Ascending aorta (tissue), 2 donors: ENCODE measurements at regions not wholly inside any gene's neighbourhood (a gene's known extent, or its start where the extent isn't known, plus 50 kb on each side); places are given as distances from the start of the nearest gene placed in this dataset.
A peak's percentile ranks its signal among the peaks of the same experiment; 100 is the strongest.

ENCODE experiments used
- DNase-seq, 2 donors: peaks; one replicate each; pipeline ENCODE4 v3.0.0-alpha.2; 2019; ENCODE audit warnings: low spot score in 2 of 2
- H3K27ac ChIP-seq, 2 donors: fragments of 200-600 bp; sonication (generic); one replicate each; pipeline ENCODE4 v1.5.1; 2016 to 2017; ENCODE audit warnings: mild to moderate bottlenecking in 1 of 2
- H3K27me3 ChIP-seq: fragments of 200-600 bp; sonication (generic); one replicate; pipeline ENCODE4 v1.5.1; 2017
- H3K36me3 ChIP-seq, 2 donors: fragments of 200-600 bp; sonication (generic); one replicate each; pipeline ENCODE4 v1.5.1; 2016
- H3K4me1 ChIP-seq, 2 donors: fragments of 200-600 bp; sonication (generic); one replicate each; pipeline ENCODE4 v1.5.1; 2016 to 2017; ENCODE audit warnings: mild to moderate bottlenecking in 1 of 2
- H3K4me3 ChIP-seq, 2 donors: fragments of 200-600 bp; sonication (generic); one replicate each; pipeline ENCODE4 v1.5.1; 2016 to 2017; ENCODE audit warnings: mild to moderate bottlenecking in 1 of 2
- H3K9me3 ChIP-seq, 2 donors: fragments of 200-600 bp; sonication (generic); one replicate each; pipeline ENCODE4 v1.5.1; 2016
- CTCF ChIP-seq, 3 experiments: fragments of 200-600 bp in 2 of 3; fragments of 450-650 bp in 1 of 3; sonication (generic) in 2 of 3; IDR thresholded peaks; one replicate each; pipeline ENCODE4 v1.5.1; 2016 to 2019; ENCODE audit warnings: antibody characterized with exemption in 3 of 3, mild to moderate bottlenecking in 1 of 3, moderate library complexity in 1 of 3
- intact Hi-C: fragments of 100-400 bp; cut with DNase I; formaldehyde crosslinking; loops from one replicate; pipeline ENCODE4 v1.15.1; 2023

GRCh38 chr11:30684772-30685171 lies 98.6 kb upstream of the MPPED2 start:
- Histone ChIP-seq H3K4me1 (no peaks in the 10 kb centered on the region), H3K36me3 (no peaks in the 10 kb centered on the region), H3K4me3 (no peak overlapping the region), H3K27ac (no peak overlapping the region), H3K9me3 (no peaks in the 10 kb centered on the region), H3K27me3 (no peaks in the 10 kb centered on the region)
- no peak for TF ChIP-seq CTCF (IDR thresholded peaks at IDR 0.05)
- no peak for DNase-seq
- intact Hi-C loops, result no loop called here

- Histone ChIP-seq H3K9me3 (no peaks in the 10 kb centered on the region), H3K27ac (no peak overlapping the region), H3K27me3 (no peaks in the 10 kb centered on the region), H3K4me1 (no peaks in the 10 kb centered on the region), H3K36me3 (no peaks in the 10 kb centered on the region), H3K4me3 (no peak overlapping the region)
- DNase-seq, result no peak
- intact Hi-C loops, result no loop called here
- no peak for TF ChIP-seq CTCF (IDR thresholded peaks at IDR 0.05)
Observed at GRCh38 chr11:30683176-30683575, 97.0 kb upstream of the MPPED2 start.

- TF ChIP-seq CTCF (IDR thresholded peaks at IDR 0.05), result no peak
- Histone ChIP-seq H3K4me3 (no peak overlapping the region), H3K36me3 (no peaks in the 10 kb centered on the region), H3K9me3 (no peaks in the 10 kb centered on the region), H3K27ac (no peak overlapping the region), H3K4me1 (no peaks in the 10 kb centered on the region), H3K27me3 (no peaks in the 10 kb centered on the region)
- DNase-seq, result no peak
- intact Hi-C loops, result no loop called here
Observed at GRCh38 chr11:30666817-30667216, 80.7 kb upstream of the MPPED2 start.

- no peaks in the 10 kb centered on the region for H3K4me1 ChIP-seq
- no peak overlapping the region for H3K27ac ChIP-seq
- no peak overlapping the region for H3K4me3 ChIP-seq
- H3K27me3 ChIP-seq, result no peaks in the 10 kb centered on the region
- intact Hi-C loops, result no loop called here
- TF ChIP-seq CTCF (IDR thresholded peaks at IDR 0.05), result no peak
- no peak for DNase-seq
- no peaks in the 10 kb centered on the region for H3K36me3 ChIP-seq
- no peaks in the 10 kb centered on the region for H3K9me3 ChIP-seq
Observed at GRCh38 chr11:30665067-30665466, 78.9 kb upstream of the MPPED2 start.

GRCh38 chr11:30653606-30654005 lies 67.5 kb upstream of the MPPED2 start:
- H3K27ac ChIP-seq, result no peak overlapping the region
- H3K27me3 ChIP-seq, result no peaks in the 10 kb centered on the region
- no peaks in the 10 kb centered on the region for H3K4me1 ChIP-seq
- intact Hi-C loops, result loop anchor here (2.0 to 5.0 kb wide), 2 partner anchors 204 to 307 kb away; no protein-coding TSS in a partner anchor
- no peak overlapping the region for H3K4me3 ChIP-seq
- no peaks in the 10 kb centered on the region for H3K9me3 ChIP-seq
- no peak for DNase-seq
- H3K36me3 ChIP-seq, result no peaks in the 10 kb centered on the region
- TF ChIP-seq CTCF (IDR thresholded peaks at IDR 0.05), result peak in 1 of 3 experiments; percentile 30

GRCh38 chr11:30652801-30653200 lies 66.6 kb upstream of the MPPED2 start:
- intact Hi-C loops, result loop anchor here (5.0 kb wide), 1 partner anchor 204 kb away; no protein-coding TSS in a partner anchor
- no peak overlapping the region for H3K27ac ChIP-seq
- H3K4me3 ChIP-seq, result no peak overlapping the region
- no peaks in the 10 kb centered on the region for H3K4me1 ChIP-seq
- H3K9me3 ChIP-seq, result no peaks in the 10 kb centered on the region
- no peaks in the 10 kb centered on the region for H3K36me3 ChIP-seq
- no peaks in the 10 kb centered on the region for H3K27me3 ChIP-seq
- TF ChIP-seq CTCF (IDR thresholded peaks at IDR 0.05), result no peak
- no peak for DNase-seq
